ENCODE measurements at regions not wholly inside any gene's neighbourhood (a gene's known extent, or its start where the extent isn't known, plus 50 kb on each side); places are given as distances from the start of the nearest gene placed in this dataset.
"Not testable (repeated sequence)": the region's sequence is repeated elsewhere in the genome, so short reads cannot be mapped to it uniquely, and the experiment has no call there.

GRCh38 chrX:151085207-151085606 is 91.2 kb upstream of the GPR50 start:
- no peak overlapping the region for H3K4me3 ChIP-seq (ENCODE audit: low read depth, low read length)
- no peak for DNase-seq
- H3K27me3 ChIP-seq: no peaks in the 10 kb centered on the region
- no peaks in the 10 kb centered on the region for H3K4me1 ChIP-seq
- H3K9me3 ChIP-seq: no peaks in the 10 kb centered on the region
- H3K36me3 ChIP-seq: no peaks in the 10 kb centered on the region
- TF ChIP-seq CTCF (IDR thresholded peaks at IDR 0.05; ENCODE audit: low read depth, low read length): no peak

GRCh38 chrX:151088221-151088620 is 88.2 kb upstream of the GPR50 start:
- H3K9me3 ChIP-seq: no peaks in the 10 kb centered on the region
- no peak for TF ChIP-seq CTCF (IDR thresholded peaks at IDR 0.05; ENCODE audit: low read depth, low read length)
- H3K4me1 ChIP-seq: no peaks in the 10 kb centered on the region
- H3K27me3 ChIP-seq: no peaks in the 10 kb centered on the region
- H3K4me3 ChIP-seq (ENCODE audit: low read depth, low read length): no peak overlapping the region
- no peak for DNase-seq
- H3K36me3 ChIP-seq: no peaks in the 10 kb centered on the region

- Histone ChIP-seq H3K27me3 (no peaks in the 10 kb centered on the region), H3K36me3 (no peaks in the 10 kb centered on the region), H3K9me3 (no peaks in the 10 kb centered on the region), H3K4me3 (ENCODE audit: low read depth, low read length) (no peak overlapping the region), H3K4me1 (no peaks in the 10 kb centered on the region)
- no peak for DNase-seq
- no peak for TF ChIP-seq CTCF (IDR thresholded peaks at IDR 0.05; ENCODE audit: low read depth, low read length)
Observed at GRCh38 chrX:151099001-151099400, 77.4 kb upstream of the GPR50 start.

- Histone ChIP-seq H3K36me3 (no peaks in the 10 kb centered on the region), H3K4me3 (ENCODE audit: low read depth, low read length) (no peak overlapping the region), H3K9me3 (no peaks in the 10 kb centered on the region), H3K27me3 (no peaks in the 10 kb centered on the region), H3K4me1 (no peaks in the 10 kb centered on the region)
- TF ChIP-seq CTCF (IDR thresholded peaks at IDR 0.05; ENCODE audit: low read depth, low read length): no peak
- DNase-seq: no peak
Observed at GRCh38 chrX:151100799-151101198, 75.6 kb upstream of the GPR50 start.

- not testable (repeated sequence) for H3K4me1 ChIP-seq; H3K27me3 ChIP-seq; H3K4me3 ChIP-seq (ENCODE audit: low read depth, low read length); H3K36me3 ChIP-seq; DNase-seq; H3K9me3 ChIP-seq
Observed at GRCh38 chrX:151113200-151113599, 63.2 kb upstream of the GPR50 start.

Measured in BE2C (cell line).